Epithelial cell of esophagus (primary cell): ENCODE measurements at regions not wholly inside any gene's neighbourhood (a gene's known extent, or its start where the extent isn't known, plus 50 kb on each side); places are given as distances from the start of the nearest gene placed in this dataset.

Experiments used
- DNase-seq: peaks from one replicate; pipeline ENCODE4 v3.0.0; 2010; ENCODE audit warnings: low read depth
- H3K4me3 ChIP-seq: 2 replicates; pipeline ENCODE4 v1.5.1; 2011; ENCODE audit warnings: mild to moderate bottlenecking, low read length, control low read depth
- TF ChIP-seq, protein P1 (sequence below): IDR thresholded peaks from 2 replicates; pipeline ENCODE4 v1.5.1; 2011; ENCODE audit warnings: low read depth, mild to moderate bottlenecking, low read length, control low read depth, inconsistent platforms; ENCODE audit not compliant: insufficient read depth; ENCODE audit errors: missing control alignments

DNA sequence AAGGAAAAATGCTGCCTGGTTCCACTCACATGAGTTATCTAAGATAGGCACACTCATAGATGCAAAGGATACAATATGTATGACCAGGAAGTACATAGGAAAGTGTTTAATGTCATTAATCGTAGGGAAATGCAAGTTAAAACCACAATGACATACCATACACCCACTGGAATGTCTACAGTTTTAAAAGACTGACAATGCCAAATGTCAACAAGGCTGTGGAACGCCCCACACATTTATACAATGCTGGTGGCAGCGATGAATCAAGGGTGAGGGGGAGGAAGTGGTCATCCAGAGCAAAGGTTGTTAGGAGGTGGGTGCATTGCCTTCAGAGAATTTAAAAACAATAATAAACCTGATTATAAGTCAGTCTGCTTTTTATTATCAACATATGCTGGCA is 437.8 kb downstream of the ARHGEF28 start:
- no peak overlapping the region for H3K4me3 ChIP-seq
- peak; percentile 68 for DNase-seq
- TF ChIP-seq, protein P1, sequence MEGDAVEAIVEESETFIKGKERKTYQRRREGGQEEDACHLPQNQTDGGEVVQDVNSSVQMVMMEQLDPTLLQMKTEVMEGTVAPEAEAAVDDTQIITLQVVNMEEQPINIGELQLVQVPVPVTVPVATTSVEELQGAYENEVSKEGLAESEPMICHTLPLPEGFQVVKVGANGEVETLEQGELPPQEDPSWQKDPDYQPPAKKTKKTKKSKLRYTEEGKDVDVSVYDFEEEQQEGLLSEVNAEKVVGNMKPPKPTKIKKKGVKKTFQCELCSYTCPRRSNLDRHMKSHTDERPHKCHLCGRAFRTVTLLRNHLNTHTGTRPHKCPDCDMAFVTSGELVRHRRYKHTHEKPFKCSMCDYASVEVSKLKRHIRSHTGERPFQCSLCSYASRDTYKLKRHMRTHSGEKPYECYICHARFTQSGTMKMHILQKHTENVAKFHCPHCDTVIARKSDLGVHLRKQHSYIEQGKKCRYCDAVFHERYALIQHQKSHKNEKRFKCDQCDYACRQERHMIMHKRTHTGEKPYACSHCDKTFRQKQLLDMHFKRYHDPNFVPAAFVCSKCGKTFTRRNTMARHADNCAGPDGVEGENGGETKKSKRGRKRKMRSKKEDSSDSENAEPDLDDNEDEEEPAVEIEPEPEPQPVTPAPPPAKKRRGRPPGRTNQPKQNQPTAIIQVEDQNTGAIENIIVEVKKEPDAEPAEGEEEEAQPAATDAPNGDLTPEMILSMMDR: no peak

DNA sequence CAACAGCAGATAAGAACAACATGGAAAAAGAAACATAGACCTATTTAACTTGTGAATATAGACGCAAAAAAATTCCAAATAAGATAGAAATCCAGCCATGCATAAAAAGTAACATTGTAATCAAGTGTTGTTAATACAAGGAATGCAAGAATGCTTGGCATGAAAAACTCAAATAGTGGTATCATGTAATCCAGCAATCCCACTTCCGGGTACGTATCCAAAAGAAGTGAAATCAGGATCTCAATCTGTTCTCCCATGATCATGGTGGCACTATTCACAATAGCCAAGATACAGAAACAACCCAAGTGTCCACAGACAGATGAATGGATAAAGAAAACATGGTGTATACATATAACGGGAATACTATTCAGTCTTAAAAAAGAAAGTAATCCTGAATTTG is 437.4 kb downstream of the ARHGEF28 start:
- no peak for DNase-seq
- H3K4me3 ChIP-seq: no peak overlapping the region
- TF ChIP-seq, protein P1: no peak

DNA sequence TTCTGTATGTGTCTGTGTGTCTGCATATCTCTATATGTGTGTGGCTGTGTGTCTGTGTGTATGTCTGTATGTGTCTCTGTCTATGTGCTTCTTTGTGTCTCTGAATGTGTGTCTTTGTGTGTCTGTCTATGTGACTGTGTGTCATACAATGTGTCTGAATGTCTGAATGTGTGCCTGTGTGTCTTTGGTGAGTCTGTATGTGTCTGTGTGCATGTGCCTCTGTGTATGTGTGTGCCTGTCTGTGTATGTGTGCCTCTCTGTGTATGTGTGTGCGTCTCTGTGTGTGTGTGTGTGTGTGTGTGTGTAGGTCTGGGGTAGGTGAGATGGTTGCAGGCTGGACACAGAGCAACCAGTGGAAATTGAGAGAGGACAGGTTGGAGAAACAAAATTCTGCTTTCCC is 435.3 kb downstream of the ARHGEF28 start:
- no peak for DNase-seq
- H3K4me3 ChIP-seq: no peak overlapping the region
- TF ChIP-seq, protein P1: no peak

DNA sequence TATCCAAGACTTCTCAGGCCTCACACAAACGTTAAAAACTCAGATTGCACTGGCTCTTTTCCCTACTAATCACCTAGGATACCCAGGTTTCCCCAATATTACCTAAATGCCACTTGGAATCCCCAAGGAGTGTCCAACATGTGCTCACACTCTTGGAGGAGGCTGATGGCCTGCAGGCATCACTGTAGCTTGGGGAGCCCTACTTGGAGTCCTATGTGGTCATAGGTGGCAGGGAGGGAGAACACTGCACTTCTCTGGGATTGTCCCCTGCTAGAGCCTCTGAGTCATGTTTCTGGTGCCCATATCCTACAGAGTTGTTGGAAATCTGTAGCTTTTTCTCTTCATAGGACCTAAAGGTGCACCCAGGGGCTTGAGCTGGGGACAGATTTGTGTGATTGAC is 433.7 kb downstream of the ARHGEF28 start:
- no peak overlapping the region for H3K4me3 ChIP-seq
- DNase-seq: no peak
- TF ChIP-seq, protein P1: no peak

DNA sequence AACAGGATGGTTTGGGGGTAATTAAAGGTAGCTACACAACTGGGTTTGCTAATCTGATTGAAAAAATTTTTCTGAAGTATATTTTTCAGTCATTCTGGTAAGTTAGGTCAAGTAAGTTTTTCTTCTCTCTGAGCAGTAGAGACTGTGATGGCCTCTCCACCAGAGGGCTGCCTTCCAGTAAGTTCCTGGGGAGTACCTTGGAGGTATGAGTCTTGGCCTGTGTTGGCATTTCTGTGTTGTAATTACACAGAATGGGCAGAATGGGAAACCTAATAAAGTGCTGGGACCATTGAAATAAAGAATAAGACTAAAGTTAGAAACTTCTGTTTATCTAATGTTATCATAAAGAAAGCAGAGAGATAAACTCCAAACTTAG is 430.8 kb downstream of the ARHGEF28 start:
- TF ChIP-seq, protein P1: peak; percentile 83
- no peak overlapping the region for H3K4me3 ChIP-seq
- DNase-seq: peak; percentile 77

DNA sequence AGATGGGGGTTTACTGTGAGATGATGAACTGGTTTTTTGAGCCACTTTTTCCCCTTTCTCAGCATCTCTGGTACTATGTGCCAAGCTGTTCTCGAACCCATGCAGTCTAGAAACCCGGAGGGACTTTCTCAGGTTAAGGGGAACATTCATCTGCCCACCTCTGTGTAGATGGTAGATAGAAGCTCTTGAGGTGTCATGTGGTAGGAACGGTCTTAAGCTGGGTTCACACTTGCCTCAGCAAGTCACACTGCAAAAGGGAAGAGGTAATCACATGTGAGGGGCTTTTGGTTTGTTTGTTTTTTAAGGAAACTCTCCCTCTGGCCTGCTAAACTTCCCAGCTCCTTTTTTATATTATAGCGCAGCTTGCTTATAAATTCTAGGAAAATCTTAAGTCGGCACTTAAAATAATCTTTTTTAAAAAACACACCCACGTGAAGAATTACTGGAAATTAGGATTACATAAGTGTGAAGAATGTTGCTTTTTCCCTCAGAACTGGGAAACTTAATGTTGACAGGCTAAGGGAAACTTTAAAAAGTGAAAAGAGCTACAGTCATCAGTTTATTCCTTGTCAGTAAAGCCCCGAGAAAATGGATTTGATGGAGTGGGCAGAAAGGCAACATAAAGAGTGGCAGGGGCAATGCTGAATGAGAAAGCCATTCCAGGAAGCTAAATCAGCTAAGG is 430.3 kb downstream of the ARHGEF28 start:
- H3K4me3 ChIP-seq: no peak overlapping the region
- DNase-seq: no peak
- TF ChIP-seq, protein P1: no peak

DNA sequence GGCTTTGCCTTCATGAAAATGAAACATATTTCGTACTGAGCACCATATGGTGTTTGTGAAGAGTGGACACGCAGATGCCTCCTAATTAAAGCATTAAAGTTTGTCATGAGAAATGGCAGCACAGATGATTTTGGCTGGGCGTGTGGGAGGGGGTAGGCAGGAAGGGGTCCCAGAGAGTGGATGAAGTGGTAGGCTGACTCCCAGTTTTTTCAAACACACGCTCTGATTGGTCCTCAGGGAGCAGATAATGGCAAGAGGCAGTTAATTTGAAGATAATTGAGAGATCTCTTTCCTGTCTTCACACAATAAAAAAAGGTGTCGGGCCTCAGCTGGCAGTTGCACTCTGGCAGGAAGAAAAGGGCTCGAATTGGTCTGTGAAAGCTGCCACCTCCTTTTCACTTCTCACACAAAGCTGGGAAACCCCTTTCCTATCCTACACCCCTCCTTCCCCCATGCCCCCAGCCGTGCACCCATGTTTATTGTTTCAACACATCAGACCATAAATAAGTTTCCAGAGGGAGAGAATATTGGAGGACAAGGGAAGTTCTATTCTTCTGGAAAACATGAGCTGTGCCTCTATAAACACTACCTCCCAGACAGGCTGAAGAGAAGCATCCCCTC is 429.6 kb downstream of the ARHGEF28 start:
- H3K4me3 ChIP-seq: no peak overlapping the region
- no peak for DNase-seq
- TF ChIP-seq, protein P1: no peak
